NCI-H1694 treated with DMSO at 0.1 percent for 48 hours (cell line): ENCODE measurements at regions not wholly inside any gene's neighbourhood (a gene's known extent, or its start where the extent isn't known, plus 50 kb on each side); places are given as distances from the start of the nearest gene placed in this dataset.

Source experiments
- DNase-seq: peaks from one replicate; lab custom pipeline; 2025; lab: John Stamatoyannopoulos, UW

DNA sequence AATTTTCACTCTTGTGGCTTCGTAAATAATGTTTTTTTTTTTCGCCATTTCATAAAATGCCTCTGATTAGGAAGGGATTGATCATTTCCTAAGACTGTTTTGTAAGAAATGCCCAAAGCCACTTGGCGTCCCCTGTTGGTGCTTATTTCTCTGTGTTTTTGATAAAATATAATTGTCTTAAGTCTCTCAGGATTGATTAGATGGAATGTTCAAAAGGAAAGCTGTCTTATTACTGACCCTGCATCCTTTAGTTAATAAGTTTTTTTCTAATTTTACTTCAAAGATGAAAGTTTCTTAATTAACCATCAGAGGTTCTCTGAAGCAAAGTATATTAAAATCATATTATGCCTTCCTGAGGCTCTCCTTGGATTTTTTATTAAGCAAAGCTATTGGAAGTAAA, 624.3 kb upstream of the TENM4 start:
- DNase-seq: no peak

DNA sequence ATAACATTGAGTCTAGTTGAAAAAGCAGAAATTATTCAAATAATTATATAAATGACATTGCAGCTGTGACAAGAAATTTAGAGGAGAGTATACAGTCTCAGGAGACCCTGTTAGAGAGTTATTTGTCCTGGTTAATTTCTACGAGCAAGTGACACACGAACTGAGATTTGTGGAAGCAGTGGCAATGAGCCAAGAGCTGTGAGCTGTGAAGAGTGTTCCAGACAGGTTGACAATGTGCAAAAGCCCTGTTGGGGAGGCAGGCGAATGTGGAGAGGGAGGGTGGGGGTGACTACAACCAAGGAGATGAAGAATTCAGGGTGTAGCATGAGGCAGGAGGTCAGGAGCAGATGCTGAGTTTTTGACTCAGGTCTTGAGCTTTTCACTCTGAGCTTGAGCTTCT, 620.2 kb upstream of the TENM4 start:
- DNase-seq: no peak

DNA sequence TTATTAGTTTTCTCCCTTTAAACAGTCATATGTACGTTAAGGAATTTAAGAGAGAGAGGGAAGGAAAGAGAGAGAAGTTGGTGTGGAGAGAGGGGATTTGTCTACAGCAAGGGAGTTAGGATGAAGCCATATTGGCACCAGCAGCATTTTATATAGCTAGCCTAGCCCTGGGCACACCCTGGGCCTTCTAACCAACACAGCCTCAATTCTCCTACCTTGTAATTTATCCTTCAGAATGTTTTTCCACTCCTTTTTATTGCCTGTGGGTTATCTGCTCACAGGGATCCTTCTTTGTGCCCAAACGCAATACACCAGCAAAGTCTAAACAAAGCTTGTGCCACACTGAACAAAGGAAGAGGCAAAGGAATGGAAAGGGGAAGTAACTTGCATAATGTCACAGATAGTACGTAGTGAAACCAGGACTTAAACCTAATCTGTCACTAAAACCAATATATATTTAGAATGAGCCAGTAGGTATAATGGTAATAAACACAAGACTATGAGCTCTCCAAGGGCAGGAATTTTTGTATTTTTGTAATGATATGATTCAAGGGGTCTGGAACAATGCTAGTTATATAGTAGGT, 613.8 kb upstream of the TENM4 start:
- DNase-seq: no peak

DNA sequence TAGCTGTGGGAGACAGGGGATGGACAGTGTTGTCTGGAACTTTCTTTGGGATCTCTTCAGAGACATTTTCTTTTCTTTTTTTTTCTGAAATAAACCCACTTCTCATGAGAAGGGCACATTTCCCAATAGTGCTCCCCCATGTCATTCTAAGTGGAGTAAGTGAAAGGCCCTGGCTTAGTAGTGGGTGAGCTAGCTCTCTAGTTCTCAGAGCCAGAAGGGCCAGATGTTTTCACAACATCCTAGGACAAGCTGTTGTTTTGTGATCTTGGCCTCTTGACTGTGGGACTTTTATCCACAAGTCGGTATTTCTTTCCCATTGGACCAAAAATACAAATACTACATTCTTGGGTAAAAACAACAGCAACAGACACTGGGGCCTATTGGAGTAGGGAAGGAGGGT, 607.7 kb upstream of the TENM4 start:
- DNase-seq: no peak

DNA sequence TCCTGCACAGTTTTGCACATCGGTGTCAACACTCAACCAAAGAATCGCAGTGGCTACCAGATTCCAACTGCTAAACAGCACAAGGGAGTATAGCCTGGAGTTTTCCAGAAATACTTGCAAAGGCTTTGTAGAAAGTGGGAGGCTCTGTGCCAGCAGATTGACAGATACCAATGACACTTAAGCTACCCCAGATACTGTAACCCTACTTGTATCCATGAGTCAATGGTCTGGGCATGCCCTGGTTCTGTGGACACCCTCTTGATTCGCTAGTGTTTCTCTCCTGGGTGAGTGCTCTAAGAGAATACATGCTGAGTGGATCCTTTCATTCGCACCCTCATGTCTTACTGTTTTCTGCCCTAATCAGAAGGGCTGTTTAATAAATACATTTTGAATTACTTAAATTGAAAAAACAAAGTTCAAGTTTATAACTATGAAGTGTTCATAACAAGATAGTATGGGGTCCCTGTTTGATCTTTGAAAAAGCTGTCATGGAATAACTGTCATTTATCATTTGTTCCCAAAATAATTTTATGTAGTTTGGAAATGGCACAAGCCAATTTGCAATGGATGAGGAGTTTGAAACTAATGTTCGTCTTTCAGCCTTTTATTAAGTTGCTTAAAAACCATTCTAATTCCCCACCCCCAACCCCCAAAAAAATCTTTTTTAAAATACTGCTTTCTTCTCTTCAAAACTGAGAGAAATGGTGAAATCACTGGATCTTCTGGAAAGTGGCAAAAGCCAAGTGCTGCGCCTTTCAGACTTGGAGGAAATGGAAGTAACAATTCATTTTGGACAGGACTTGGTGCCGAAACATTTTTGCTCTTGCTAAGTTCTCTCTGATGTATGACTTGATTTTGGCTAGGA, 600.5 kb upstream of the TENM4 start:
- no peak for DNase-seq

DNA sequence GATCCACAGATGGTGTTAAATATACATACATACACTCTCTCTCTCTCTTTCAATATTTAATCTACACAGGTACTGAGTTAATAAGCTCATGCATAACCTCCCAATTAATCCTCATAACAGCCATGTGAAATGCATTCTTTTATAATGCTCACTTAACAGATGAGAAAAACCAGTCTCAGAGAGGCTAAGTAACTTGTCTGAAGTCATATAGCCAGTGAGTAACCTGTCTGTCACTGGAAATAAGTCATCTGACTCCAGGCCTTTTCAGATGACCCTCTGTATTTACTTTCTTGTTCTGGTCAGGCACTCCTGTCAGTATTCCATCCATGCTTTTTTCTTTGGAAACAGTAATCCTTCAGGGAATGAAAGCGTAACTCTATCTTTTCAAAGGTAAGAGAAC, 594.0 kb upstream of the TENM4 start:
- DNase-seq: no peak

DNA sequence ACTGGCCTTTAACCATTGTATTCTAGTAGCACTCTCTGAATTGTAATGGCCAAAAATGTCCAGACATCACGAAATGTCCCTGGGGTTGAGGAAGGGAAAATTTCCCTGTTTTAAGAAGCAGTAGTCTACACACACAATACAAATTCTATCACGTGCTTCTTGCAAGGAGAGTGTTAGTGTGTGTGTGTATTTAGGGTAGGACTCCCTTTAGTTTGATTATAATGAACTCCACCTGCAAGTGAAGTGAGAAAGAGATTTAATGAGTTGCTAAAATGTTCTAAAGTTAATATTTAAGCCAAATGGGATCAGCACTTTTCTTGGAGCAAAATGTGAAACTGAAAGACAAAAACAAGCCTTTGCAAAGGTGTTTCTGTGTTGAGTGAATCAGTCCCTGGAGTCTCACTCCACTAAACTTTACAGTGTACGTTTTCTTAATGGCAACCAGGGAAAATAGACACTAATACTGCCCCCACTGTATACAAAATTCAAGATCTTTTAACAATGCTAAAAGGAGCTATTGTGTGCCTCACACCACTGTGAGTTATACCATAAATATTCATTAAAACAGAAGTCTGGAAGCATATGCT, 590.3 kb upstream of the TENM4 start:
- DNase-seq: no peak

DNA sequence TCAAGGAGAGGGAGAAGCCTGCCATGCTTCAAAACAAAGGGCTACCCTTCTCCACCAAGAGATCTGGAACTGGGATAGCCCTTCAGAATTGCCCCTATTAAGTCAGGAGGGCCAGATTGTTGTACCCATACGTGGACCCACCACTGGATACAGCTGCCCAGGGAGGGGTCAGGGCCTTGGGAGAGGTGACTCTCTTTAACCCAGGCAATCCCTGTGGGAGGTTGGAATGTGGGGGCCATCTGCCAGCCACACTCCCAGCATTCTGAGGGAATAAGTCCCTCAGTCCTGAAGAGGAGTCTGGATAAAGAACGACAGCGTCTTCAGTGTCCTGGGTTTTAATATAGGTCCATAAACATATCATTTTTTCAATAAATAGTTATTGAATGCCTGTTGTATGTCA, 588.2 kb upstream of the TENM4 start:
- DNase-seq: no peak

DNA sequence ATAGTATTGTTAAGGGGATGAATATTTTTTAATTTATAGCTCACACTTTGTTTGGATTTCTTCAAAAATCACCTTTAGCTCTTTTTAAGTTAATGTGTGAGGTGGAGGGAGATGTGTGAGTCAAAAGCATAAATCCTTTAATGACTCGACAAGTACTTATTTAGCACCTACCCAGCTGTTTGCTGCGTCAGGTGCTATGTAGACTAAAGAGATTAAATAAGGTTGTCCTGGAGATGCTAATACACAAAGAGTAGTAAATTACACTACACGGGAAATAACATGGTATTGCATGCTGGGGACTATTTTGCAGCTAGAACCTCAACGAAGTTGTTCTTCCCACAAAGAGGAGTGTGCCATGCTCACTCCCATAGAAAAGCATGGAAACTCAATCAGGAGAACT, 583.3 kb upstream of the TENM4 start:
- no peak for DNase-seq

DNA sequence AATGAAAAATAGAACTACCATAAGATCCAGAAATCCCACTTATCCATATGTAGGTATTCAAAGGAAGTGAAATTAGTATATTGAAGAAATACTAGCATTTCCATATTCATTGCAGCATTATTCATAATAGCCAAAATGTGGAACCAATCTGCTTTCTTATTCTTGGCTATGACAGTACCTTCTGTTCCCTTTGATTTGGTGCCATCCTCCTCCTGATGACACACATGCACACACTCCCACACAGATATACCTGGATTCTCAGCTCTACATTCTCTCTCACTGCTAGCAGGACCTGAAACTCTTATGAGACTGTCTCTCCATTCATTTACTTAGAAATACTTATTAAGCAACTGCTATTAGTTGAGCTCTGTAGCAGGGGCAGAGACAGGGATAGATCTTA, 582.6 kb upstream of the TENM4 start:
- DNase-seq: no peak

DNA sequence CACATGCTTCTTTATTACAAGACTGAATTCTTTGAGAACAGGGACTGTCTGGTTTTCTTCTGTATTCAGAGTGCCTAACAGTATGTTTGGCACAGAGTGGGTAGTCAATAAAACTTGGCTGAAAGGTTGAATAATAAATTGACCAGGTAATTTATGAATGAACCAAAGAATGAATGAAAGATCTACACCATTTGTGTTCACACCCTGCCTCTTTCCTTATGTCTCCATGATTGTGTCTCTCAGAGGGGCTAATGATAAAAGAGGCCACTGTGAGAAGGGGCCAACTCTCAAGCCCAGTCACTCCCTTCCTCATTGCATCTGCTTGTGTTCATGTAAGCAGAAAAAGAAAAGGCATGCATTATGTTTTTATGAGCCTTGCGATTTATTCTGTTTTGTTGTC, 569.7 kb upstream of the TENM4 start:
- no peak for DNase-seq

DNA sequence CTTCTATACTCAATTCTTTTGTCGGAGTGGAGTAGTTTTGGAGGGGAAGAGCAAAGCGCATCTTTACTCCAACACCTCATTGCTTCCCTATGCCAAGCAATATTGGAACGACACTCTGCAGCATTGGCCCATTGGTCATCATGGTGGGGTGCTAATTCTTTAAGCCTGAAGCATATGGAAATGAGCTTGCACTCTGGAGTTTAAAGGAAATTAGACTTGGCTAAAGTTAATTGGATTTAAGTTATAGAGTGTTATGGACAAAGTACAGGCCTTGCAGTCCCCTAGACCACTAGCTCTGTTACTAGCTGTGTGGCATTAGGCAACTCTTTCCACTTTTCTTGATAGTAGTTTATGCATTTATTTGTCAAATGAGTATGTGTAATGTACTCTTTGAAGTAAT, 568.3 kb upstream of the TENM4 start:
- DNase-seq: no peak

DNA sequence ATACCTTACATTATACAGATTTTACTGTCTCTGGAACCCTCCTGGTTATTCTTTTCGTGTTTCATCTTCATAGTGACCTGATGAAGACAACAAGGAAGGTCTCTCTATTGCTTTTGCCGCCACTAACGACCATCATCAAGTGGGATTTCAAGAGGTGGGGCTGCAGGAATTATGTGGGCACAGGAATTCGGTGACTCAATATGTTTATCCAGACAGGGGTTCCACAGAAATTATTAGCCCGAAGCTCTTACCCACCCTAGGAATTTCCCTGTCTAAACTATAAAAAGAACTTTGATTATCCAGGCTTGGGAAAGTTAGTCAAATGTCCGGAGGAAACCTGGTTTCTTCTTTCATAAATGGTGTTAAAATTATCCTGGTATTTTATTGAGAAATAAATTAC, 566.8 kb upstream of the TENM4 start:
- no peak for DNase-seq

DNA sequence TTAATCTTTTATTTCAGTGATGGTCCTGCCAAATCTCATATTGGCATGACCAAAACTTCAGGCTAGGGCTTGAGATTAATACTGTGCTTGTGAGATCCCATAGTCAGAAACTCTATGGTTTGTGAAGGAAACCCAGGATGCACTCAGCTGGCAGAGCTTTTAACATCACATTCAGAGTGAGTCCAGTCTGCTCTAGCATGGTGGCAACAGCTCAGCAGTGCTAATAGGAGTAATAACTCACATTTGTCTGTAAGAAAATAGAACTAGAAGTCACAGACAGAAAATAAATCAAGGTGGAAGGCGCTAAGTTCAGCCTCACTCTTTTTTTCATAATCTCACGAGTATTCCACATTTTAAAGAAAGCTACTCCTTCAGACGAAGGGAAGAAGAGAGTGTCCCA, 549.3 kb upstream of the TENM4 start:
- no peak for DNase-seq

DNA sequence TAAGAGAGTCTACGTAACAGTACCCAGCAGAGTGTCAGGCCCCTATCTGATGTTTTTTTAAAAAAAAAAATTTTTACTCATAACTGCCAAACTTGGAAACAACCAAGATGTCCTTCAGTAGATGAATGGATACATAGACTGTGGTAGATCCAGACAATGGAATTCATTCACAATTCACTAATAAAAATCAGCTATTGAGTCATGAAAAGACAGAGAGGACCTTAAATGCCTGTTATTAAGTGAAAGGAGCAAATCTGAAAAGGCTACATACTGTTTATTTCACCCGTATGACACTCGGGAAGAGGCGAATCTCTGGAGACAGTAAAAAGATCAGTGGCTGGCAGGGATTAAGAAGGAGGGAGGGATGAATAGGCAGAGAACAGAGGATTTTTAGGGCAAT, 541.4 kb upstream of the TENM4 start:
- no peak for DNase-seq

DNA sequence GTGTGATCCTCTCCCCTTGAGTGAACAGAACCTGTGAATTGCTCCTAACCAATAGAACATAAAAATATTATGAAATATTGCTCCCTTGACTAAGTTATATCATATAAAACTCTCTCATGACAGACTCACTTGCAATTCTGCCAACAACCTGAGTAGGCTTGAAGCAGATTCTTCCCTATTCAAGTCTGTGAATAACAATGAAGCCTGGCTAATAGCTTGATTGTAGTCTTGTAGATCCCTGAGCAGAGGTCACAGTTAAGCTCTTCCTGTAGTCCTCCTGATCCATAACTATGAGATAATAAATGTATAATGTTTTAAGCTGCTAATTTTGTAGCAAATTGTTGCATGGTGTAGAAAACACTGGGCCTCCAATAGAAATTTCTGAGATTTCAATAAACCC, 540.1 kb upstream of the TENM4 start:
- no peak for DNase-seq

DNA sequence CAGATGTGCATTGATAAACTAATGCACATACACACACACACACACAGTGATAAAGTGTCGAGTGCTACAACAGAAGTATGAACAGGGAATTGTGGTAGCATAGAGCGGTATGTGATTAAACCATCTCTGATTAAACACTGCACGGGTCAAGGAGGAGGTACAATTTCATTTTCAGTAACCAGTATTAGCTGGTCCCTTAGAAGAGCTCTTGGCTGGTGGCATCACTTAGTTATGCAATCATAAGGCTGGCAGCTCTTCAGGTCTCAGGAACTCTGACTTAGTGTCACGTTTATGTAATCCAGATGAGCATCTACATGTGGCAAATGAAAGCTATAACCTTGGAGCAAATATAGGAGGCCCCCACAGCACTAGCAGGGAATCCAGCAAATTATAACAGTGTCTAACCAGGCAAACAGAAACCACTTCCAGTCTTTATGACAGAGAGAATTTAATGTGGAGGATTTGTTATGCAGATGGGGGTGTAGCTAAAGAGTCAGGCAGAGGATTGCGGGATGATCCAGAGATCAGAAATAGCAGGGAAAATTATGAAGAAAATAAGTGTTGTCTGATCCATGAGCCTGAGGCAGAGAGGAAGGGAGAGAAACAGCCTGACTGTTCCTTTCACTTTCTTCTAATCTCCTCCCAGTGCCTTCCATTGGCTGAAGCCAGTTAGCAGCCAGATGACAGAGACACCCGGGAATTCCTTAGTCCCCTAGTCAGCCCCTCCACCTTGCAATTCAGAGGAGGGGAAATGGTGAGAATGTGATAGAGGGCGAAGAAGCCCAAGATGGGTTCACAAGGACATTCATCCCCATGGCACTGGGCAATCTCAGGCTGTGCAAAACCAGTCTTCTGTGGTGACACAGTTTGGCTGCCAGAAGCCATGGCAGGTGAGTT, 533.1 kb upstream of the TENM4 start:
- DNase-seq: no peak

DNA sequence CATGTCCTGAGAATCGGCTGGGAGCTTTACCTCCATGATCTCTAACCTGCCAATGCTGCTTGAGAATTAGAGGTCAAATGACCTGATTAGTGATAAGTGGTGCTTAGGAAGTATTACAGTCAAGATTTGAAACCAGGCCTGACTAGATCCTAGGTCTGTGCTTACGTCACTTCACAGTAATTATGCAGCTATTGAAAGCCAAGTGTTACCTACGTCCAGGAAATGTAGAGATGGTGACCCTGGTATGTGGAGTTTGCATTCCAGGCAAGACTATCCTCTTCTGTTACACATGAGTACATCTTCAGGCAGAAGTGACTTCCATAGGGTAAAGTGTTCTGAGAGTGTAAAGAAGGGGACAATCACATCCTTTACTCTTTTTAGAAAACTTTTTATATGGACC, 530.4 kb upstream of the TENM4 start:
- no peak for DNase-seq

DNA sequence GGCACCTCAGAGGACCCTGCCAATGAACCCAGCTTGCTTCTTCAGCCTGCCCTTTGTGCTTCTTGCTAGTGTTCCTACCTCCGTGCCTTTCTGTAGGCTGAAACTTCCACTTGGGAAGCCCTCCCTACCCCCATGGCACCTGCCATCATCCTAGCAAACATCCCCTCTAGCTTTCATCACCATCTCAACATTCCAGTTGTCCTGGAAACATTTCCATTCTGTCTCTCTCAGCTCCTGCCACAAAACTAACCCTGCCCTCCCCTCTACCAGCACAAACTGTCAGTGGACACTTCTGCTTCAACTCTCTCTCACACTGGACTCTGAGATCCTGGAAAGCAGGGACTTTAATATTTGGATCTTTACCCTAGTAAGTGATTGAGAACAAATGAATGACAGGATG, 525.8 kb upstream of the TENM4 start:
- no peak for DNase-seq

DNA sequence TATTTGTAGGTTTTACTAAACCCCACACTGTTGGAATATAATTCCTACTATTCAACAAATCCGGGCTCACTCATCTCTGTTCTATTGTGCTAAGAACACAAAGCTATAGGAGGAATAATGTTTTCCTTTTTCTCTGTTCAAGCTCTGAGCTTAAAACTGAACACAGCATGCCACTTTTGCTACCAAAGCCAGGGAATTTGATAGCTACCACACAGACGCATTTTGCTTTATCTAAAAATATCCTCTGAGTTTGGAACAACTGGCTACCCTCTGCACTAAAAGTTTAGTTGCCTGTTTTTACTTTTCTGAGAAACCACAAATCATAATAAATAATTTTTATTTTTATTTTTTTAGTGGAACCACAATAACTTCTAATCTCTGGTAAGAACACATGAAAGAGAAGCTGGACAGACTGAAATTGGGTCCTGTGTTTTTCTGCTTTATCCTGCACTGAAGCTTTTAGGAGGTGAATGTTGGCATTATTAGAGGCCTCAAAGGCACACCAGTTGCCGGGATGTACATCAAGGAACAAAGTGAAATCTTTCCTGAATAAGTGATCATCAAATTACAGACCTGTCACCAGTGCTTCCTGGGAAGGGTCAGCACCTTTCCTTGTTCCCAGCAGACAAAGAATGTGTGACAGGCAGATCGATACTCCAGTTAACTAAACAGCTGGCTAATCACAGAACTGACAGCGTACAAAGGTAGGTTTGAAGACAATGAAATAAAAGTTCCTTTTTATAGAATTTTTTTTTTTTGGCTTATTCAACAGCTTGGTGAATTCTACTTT, 523.2 kb upstream of the TENM4 start:
- DNase-seq: no peak

DNA sequence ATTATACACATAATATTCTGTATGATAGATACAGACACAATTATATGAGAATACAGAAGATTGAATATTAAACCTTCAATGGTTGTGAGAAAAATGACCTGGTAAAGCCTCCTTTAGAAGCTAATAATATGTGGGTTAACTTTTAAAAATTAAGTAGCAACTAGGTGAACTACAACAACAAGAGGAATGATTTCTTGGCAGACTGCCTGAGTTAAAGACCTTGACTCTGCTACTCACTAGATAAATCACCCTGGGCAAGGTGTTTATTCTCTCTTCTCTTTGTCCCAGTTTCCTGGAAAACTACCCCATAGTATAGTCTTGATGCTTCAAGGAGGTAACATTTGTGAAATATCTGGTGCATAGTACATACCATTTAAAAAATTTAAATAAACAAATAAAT, 519.6 kb upstream of the TENM4 start:
- no peak for DNase-seq

DNA sequence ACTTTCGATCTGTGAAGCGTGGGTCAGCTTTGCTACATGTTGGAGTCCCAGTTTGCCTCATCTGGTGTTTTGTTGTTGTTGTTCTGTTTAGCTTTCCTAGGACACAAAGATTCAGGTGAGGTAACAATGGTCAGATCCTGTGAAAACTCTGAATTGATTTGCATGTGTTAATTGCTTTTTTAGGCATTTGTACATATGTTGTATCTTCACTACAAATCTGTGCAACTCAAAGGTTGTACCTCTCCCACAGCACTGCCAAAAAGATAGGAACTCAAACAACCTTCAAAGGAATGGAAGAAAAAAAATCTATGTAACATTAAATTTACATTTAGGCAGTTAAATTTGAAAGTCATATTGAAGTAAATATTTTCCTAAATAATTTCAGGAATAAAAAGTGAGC, 518.5 kb upstream of the TENM4 start:
- DNase-seq: no peak
